ENCODE measurements at regions not wholly inside any gene's neighbourhood (a gene's known extent, or its start where the extent isn't known, plus 50 kb on each side); places are given as distances from the start of the nearest gene placed in this dataset.

- DNase-seq (ENCODE audit: low spot score) = no peak
- in situ Hi-C loops (cut with MboI; ENCODE audit: low sequenced_read_pairs, unreplicated experiment) = no loop called here
- TF ChIP-seq, protein P1, sequence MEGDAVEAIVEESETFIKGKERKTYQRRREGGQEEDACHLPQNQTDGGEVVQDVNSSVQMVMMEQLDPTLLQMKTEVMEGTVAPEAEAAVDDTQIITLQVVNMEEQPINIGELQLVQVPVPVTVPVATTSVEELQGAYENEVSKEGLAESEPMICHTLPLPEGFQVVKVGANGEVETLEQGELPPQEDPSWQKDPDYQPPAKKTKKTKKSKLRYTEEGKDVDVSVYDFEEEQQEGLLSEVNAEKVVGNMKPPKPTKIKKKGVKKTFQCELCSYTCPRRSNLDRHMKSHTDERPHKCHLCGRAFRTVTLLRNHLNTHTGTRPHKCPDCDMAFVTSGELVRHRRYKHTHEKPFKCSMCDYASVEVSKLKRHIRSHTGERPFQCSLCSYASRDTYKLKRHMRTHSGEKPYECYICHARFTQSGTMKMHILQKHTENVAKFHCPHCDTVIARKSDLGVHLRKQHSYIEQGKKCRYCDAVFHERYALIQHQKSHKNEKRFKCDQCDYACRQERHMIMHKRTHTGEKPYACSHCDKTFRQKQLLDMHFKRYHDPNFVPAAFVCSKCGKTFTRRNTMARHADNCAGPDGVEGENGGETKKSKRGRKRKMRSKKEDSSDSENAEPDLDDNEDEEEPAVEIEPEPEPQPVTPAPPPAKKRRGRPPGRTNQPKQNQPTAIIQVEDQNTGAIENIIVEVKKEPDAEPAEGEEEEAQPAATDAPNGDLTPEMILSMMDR (IDR thresholded peaks at IDR 0.05; ENCODE audit: borderline replicate concordance, control extremely low read depth, extremely low read depth, insufficient read depth, missing control alignments) = no peak
Observed at GRCh38 chr7:98452791-98453190, 51.9 kb upstream of the BAIAP2L1 start.
